HAP-1 (cell line): ENCODE measurements at regions not wholly inside any gene's neighbourhood (a gene's known extent, or its start where the extent isn't known, plus 50 kb on each side); places are given as distances from the start of the nearest gene placed in this dataset.

Experiments
- DNase-seq, 2 experiments: peaks; one replicate each; pipeline ENCODE4 v3.0.0-alpha.2; 2016 to 2020; ENCODE audit warnings: low spot score in 2 of 2
- H3K27me3 ChIP-seq: fragments of 250-450 bp; sonication (Bioruptor Pico); 2 replicates; pipeline ENCODE4 v1.5.1; 2020; ENCODE audit warnings: low read depth, mild to moderate bottlenecking, moderate library complexity
- H3K36me3 ChIP-seq: fragments of 250-450 bp; sonication (Bioruptor Pico); replicated peaks from 2 replicates; pipeline ENCODE4 v1.5.1; 2020; ENCODE audit warnings: mild to moderate bottlenecking
- H3K4me1 ChIP-seq: fragments of 250-450 bp; sonication (Bioruptor Pico); 2 replicates; pipeline ENCODE4 v1.5.1; 2020; ENCODE audit warnings: mild to moderate bottlenecking
- H3K4me3 ChIP-seq: fragments of 250-450 bp; sonication (Bioruptor Pico); 2 replicates; pipeline ENCODE4 v1.5.1; 2020; ENCODE audit warnings: mild to moderate bottlenecking, moderate library complexity
- H3K9me3 ChIP-seq: fragments of 250-450 bp; sonication (Bioruptor Pico); 2 replicates; pipeline ENCODE4 v1.5.1; 2020; ENCODE audit warnings: mild to moderate bottlenecking, moderate library complexity
- in situ Hi-C: fragments of 300-500 bp; cut with MboI; formaldehyde crosslinking; loops from 3 replicates; pipeline ENCODE4 v1.14.3; 2020; ENCODE audit warnings: low sequenced_read_pairs, inconsistent platforms, mixed read lengths

GRCh38 chr10:3470191-3470590 is 297.6 kb upstream of the PITRM1 start:
- in situ Hi-C loops = no loop called here
- Histone ChIP-seq H3K4me1 (no peaks in the 10 kb centered on the region), H3K4me3 (no peak overlapping the region)

GRCh38 chr10:3469639-3470020 is 297.0 kb upstream of the PITRM1 start:
- no peaks in the 10 kb centered on the region for H3K36me3 ChIP-seq
- DNase-seq = no peak
- H3K4me3 ChIP-seq = no peak overlapping the region
- H3K27me3 ChIP-seq = no peaks in the 10 kb centered on the region
- H3K9me3 ChIP-seq = no peaks in the 10 kb centered on the region
- no peaks in the 10 kb centered on the region for H3K4me1 ChIP-seq
- in situ Hi-C loops = no loop called here

More at GRCh38 chr10:3470191-3470590, 297.6 kb upstream of the PITRM1 start:
- H3K27me3 ChIP-seq = no peaks in the 10 kb centered on the region
- H3K9me3 ChIP-seq = no peaks in the 10 kb centered on the region
- DNase-seq = no peak
- no peaks in the 10 kb centered on the region for H3K36me3 ChIP-seq

GRCh38 chr10:3468919-3469638 is 296.5 kb upstream of the PITRM1 start:
- Histone ChIP-seq H3K36me3 (no peaks in the 10 kb centered on the region), H3K27me3 (no peaks in the 10 kb centered on the region), H3K4me1 (no peaks in the 10 kb centered on the region), H3K9me3 (no peaks in the 10 kb centered on the region), H3K4me3 (no peak overlapping the region)
- DNase-seq = no peak
- in situ Hi-C loops = no loop called here

- in situ Hi-C loops = no loop called here
- Histone ChIP-seq H3K36me3 (no peaks in the 10 kb centered on the region), H3K27me3 (no peaks in the 10 kb centered on the region), H3K4me3 (no peak overlapping the region), H3K4me1 (no peaks in the 10 kb centered on the region), H3K9me3 (no peaks in the 10 kb centered on the region)
- DNase-seq = no peak
These were observed 294.7 kb upstream of the PITRM1 start for GRCh38 chr10:3467052-3467951.

- H3K4me1 ChIP-seq = no peaks in the 10 kb centered on the region
- no peak overlapping the region for H3K4me3 ChIP-seq
- H3K9me3 ChIP-seq = no peaks in the 10 kb centered on the region
These were observed 292.9 kb upstream of the PITRM1 start for GRCh38 chr10:3465406-3465891.

GRCh38 chr10:3464760-3465405 is 292.3 kb upstream of the PITRM1 start:
- in situ Hi-C loops = no loop called here
- no peaks in the 10 kb centered on the region for H3K9me3 ChIP-seq

More at GRCh38 chr10:3465406-3465891, 292.9 kb upstream of the PITRM1 start:
- in situ Hi-C loops = no loop called here
- H3K36me3 ChIP-seq = no peaks in the 10 kb centered on the region
- no peaks in the 10 kb centered on the region for H3K27me3 ChIP-seq
- no peak for DNase-seq

GRCh38 chr10:3460420-3461128 is 288.0 kb upstream of the PITRM1 start:
- Histone ChIP-seq H3K9me3 (no peaks in the 10 kb centered on the region), H3K27me3 (no peaks in the 10 kb centered on the region), H3K4me1 (no peaks in the 10 kb centered on the region), H3K4me3 (no peak overlapping the region), H3K36me3 (no peaks in the 10 kb centered on the region)
- no peak for DNase-seq
- in situ Hi-C loops = no loop called here

More at GRCh38 chr10:3464760-3465405, 292.3 kb upstream of the PITRM1 start:
- Histone ChIP-seq H3K4me3 (no peak overlapping the region), H3K27me3 (no peaks in the 10 kb centered on the region), H3K36me3 (no peaks in the 10 kb centered on the region), H3K4me1 (no peaks in the 10 kb centered on the region)
- DNase-seq = no peak

- Histone ChIP-seq H3K36me3 (no peaks in the 10 kb centered on the region), H3K4me1 (no peaks in the 10 kb centered on the region), H3K9me3 (no peaks in the 10 kb centered on the region), H3K27me3 (no peaks in the 10 kb centered on the region), H3K4me3 (no peak overlapping the region)
- in situ Hi-C loops = no loop called here
- DNase-seq = no peak
These were observed 283.1 kb upstream of the PITRM1 start for GRCh38 chr10:3455385-3456334.

GRCh38 chr10:3452683-3453361 is 280.2 kb upstream of the PITRM1 start:
- no peak for DNase-seq
- H3K9me3 ChIP-seq = no peaks in the 10 kb centered on the region
- no peaks in the 10 kb centered on the region for H3K36me3 ChIP-seq
- H3K4me1 ChIP-seq = no peaks in the 10 kb centered on the region
- H3K27me3 ChIP-seq = no peaks in the 10 kb centered on the region
- in situ Hi-C loops = no loop called here
- no peak overlapping the region for H3K4me3 ChIP-seq

GRCh38 chr10:3452173-3452626 is 279.6 kb upstream of the PITRM1 start:
- H3K4me3 ChIP-seq = no peak overlapping the region
- no peak for DNase-seq
- no peaks in the 10 kb centered on the region for H3K4me1 ChIP-seq
- in situ Hi-C loops = no loop called here
- no peaks in the 10 kb centered on the region for H3K36me3 ChIP-seq
- no peaks in the 10 kb centered on the region for H3K9me3 ChIP-seq
- no peaks in the 10 kb centered on the region for H3K27me3 ChIP-seq

- no peaks in the 10 kb centered on the region for H3K36me3 ChIP-seq
- no peak overlapping the region for H3K4me3 ChIP-seq
- no peaks in the 10 kb centered on the region for H3K9me3 ChIP-seq
- no peaks in the 10 kb centered on the region for H3K4me1 ChIP-seq
- H3K27me3 ChIP-seq = no peaks in the 10 kb centered on the region
- DNase-seq = no peak
- in situ Hi-C loops = no loop called here
These were observed 279.1 kb upstream of the PITRM1 start for GRCh38 chr10:3451516-3452172.

- H3K36me3 ChIP-seq = no peaks in the 10 kb centered on the region
- in situ Hi-C loops = no loop called here
These were observed 273.6 kb upstream of the PITRM1 start for GRCh38 chr10:3446221-3446620.

More at GRCh38 chr10:3446221-3446620, 273.6 kb upstream of the PITRM1 start:
- no peaks in the 10 kb centered on the region for H3K4me1 ChIP-seq
- no peak overlapping the region for H3K4me3 ChIP-seq
- DNase-seq = no peak
- no peaks in the 10 kb centered on the region for H3K27me3 ChIP-seq
- no peaks in the 10 kb centered on the region for H3K9me3 ChIP-seq
